ENCODE measurements at regions not wholly inside any gene's neighbourhood (a gene's known extent, or its start where the extent isn't known, plus 50 kb on each side); places are given as distances from the start of the nearest gene placed in this dataset.
A peak's percentile ranks its signal among the peaks of the same experiment; 100 is the strongest.

GRCh38 chr15:94177112-94177511, 54.2 kb upstream of the MCTP2 start:
- DNase-seq (ENCODE audit: low read depth in 1 of 2, low spot score in 1 of 2), result no peak

- no peak for DNase-seq (ENCODE audit: low read depth in 1 of 2, low spot score in 1 of 2)
These were observed 55.9 kb upstream of the MCTP2 start for GRCh38 chr15:94175420-94175819.

- DNase-seq (ENCODE audit: low read depth in 1 of 2, low spot score in 1 of 2), result no peak
These were observed 57.0 kb upstream of the MCTP2 start for GRCh38 chr15:94174399-94174802.

GRCh38 chr15:94168250-94168649, 63.1 kb upstream of the MCTP2 start:
- no peak for DNase-seq (ENCODE audit: low read depth in 1 of 2, low spot score in 1 of 2)

- DNase-seq (ENCODE audit: low read depth in 1 of 2, low spot score in 1 of 2), result no peak
These were observed 66.4 kb upstream of the MCTP2 start for GRCh38 chr15:94164971-94165370.

- DNase-seq (ENCODE audit: low read depth in 1 of 2, low spot score in 1 of 2), result peak in 1 of 2 donors; percentile 27
These were observed 67.1 kb upstream of the MCTP2 start for GRCh38 chr15:94164202-94164807.

GRCh38 chr15:94162939-94163338, 68.4 kb upstream of the MCTP2 start:
- DNase-seq (ENCODE audit: low read depth in 1 of 2, low spot score in 1 of 2), result no peak

- DNase-seq (ENCODE audit: low read depth in 1 of 2, low spot score in 1 of 2), result no peak
These were observed 77.1 kb upstream of the MCTP2 start for GRCh38 chr15:94154255-94154654.

GRCh38 chr15:94145046-94145445, 86.3 kb upstream of the MCTP2 start:
- DNase-seq (ENCODE audit: low read depth in 1 of 2, low spot score in 1 of 2), result no peak

- DNase-seq (ENCODE audit: low read depth in 1 of 2, low spot score in 1 of 2), result no peak
These were observed 89.6 kb upstream of the MCTP2 start for GRCh38 chr15:94141802-94142201.

- DNase-seq (ENCODE audit: low read depth in 1 of 2, low spot score in 1 of 2), result no peak
These were observed 95.7 kb upstream of the MCTP2 start for GRCh38 chr15:94135486-94136147.

GRCh38 chr15:94131875-94132274, 99.5 kb upstream of the MCTP2 start:
- no peak for DNase-seq (ENCODE audit: low read depth in 1 of 2, low spot score in 1 of 2)

GRCh38 chr15:94130504-94130903, 100.9 kb upstream of the MCTP2 start:
- no peak for DNase-seq (ENCODE audit: low read depth in 1 of 2, low spot score in 1 of 2)

GRCh38 chr15:94127006-94127405, 104.4 kb upstream of the MCTP2 start:
- DNase-seq (ENCODE audit: low read depth in 1 of 2, low spot score in 1 of 2), result no peak

GRCh38 chr15:94125698-94126097, 105.7 kb upstream of the MCTP2 start:
- DNase-seq (ENCODE audit: low read depth in 1 of 2, low spot score in 1 of 2), result no peak

- DNase-seq (ENCODE audit: low read depth in 1 of 2, low spot score in 1 of 2), result no peak
These were observed 106.2 kb upstream of the MCTP2 start for GRCh38 chr15:94125156-94125555.

- no peak for DNase-seq (ENCODE audit: low read depth in 1 of 2, low spot score in 1 of 2)
These were observed 108.8 kb upstream of the MCTP2 start for GRCh38 chr15:94122516-94122915.

- DNase-seq (ENCODE audit: low read depth in 1 of 2, low spot score in 1 of 2), result peak in 1 of 2 donors; percentile 17
These were observed 111.2 kb upstream of the MCTP2 start for GRCh38 chr15:94119923-94120775.

- DNase-seq (ENCODE audit: low read depth in 1 of 2, low spot score in 1 of 2), result no peak
These were observed 112.0 kb upstream of the MCTP2 start for GRCh38 chr15:94119298-94119811.

- no peak for DNase-seq (ENCODE audit: low read depth in 1 of 2, low spot score in 1 of 2)
These were observed 120.8 kb upstream of the MCTP2 start for GRCh38 chr15:94110476-94111130.

GRCh38 chr15:94107652-94108051, 123.7 kb upstream of the MCTP2 start:
- no peak for DNase-seq (ENCODE audit: low read depth in 1 of 2, low spot score in 1 of 2)
